ENCODE measurements at regions not wholly inside any gene's neighbourhood (a gene's known extent, or its start where the extent isn't known, plus 50 kb on each side); places are given as distances from the start of the nearest gene placed in this dataset.

DNA sequence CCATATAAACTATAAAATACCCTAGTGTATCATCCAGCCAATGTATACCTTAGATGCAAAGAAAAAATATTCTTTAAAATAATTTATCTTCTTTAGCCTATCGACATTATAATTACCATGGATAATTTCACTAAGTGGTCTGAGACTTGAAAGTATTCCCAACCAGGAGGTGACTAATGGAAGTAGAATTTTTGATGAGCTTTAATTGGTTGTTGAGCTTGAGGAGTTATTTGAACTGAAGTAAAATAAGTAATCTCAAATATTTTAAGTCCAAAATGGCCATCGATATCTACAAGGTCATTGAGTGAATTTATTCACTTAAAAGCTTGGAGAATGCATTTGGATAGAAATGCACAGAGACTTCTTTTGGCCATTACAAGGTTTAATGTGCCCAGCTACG lies 436.2 kb downstream of the TLL1 start:
- H3K36me3 ChIP-seq = no peaks in the 10 kb centered on the region
- H3K27me3 ChIP-seq = no peaks in the 10 kb centered on the region
- H3K4me3 ChIP-seq = no peak overlapping the region
- TF ChIP-seq, protein P1, sequence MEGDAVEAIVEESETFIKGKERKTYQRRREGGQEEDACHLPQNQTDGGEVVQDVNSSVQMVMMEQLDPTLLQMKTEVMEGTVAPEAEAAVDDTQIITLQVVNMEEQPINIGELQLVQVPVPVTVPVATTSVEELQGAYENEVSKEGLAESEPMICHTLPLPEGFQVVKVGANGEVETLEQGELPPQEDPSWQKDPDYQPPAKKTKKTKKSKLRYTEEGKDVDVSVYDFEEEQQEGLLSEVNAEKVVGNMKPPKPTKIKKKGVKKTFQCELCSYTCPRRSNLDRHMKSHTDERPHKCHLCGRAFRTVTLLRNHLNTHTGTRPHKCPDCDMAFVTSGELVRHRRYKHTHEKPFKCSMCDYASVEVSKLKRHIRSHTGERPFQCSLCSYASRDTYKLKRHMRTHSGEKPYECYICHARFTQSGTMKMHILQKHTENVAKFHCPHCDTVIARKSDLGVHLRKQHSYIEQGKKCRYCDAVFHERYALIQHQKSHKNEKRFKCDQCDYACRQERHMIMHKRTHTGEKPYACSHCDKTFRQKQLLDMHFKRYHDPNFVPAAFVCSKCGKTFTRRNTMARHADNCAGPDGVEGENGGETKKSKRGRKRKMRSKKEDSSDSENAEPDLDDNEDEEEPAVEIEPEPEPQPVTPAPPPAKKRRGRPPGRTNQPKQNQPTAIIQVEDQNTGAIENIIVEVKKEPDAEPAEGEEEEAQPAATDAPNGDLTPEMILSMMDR (IDR thresholded peaks at IDR 0.05 in 4 of 5, conservative IDR thresholded peaks at IDR 0.05 in 1 of 5) = no peak
- TF ChIP-seq POLR2A (IDR thresholded peaks at IDR 0.05) = no peak
- in situ Hi-C loops (cut with MboI; ENCODE audit: low sequenced_read_pairs in 4 of 4) = no loop called here
- intact Hi-C loops (cut with DNase I; ENCODE audit: low total_unique reads) = no loop called here
- H3K27ac ChIP-seq = no peak overlapping the region
- no peaks in the 10 kb centered on the region for H3K9me3 ChIP-seq
- ATAC-seq = no peak
- DNase-seq = no peak
- H3K4me1 ChIP-seq = no peaks in the 10 kb centered on the region

DNA sequence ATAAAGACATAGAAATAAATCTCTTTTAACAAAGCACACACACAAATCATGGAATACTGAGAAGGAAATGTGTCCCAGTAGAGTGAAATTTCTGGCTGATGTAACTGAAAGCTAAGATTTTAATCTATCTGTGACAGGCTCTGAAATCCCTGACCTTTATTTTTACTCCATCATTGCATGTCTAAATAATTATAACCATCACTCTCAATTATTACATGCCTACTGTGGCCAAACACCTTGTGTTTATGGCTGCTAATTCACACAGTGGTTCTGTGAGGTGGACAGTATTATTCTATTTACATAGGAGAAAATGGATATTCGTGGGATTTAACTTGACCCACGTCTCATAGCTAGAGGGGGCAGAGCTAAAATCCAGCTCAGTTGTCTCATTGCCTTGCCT lies 438.1 kb downstream of the TLL1 start:
- TF ChIP-seq, protein P1 (IDR thresholded peaks at IDR 0.05 in 4 of 5, conservative IDR thresholded peaks at IDR 0.05 in 1 of 5) = no peak
- TF ChIP-seq POLR2A (IDR thresholded peaks at IDR 0.05) = no peak
- no peak for DNase-seq
- Histone ChIP-seq H3K9me3 (no peaks in the 10 kb centered on the region), H3K27ac (no peak overlapping the region), H3K4me1 (no peaks in the 10 kb centered on the region), H3K4me3 (no peak overlapping the region), H3K36me3 (no peaks in the 10 kb centered on the region), H3K27me3 (no peaks in the 10 kb centered on the region)
- no peak for ATAC-seq
- in situ Hi-C loops (cut with MboI; ENCODE audit: low sequenced_read_pairs in 4 of 4) (no loop called here), intact Hi-C loops (cut with DNase I; ENCODE audit: low total_unique reads) (no loop called here)

DNA sequence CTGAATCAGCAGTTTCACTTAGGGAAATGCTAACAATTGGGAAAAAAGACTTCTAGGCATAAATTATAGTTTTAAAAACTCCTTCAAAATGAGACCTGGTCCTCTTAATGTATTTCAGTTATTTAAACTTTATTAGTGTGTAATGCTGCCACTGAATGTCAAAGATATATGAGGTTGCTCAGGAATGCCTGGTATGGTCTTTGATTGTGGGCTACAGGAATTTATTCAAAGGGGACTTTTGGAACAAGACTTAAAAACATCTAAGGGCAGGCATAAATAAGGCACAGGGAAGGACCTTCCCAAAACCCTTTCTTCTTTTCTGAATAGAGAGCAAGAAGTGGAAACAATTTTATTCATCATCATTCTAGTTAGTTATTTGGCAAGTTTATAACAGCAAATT lies 439.1 kb downstream of the TLL1 start:
- Histone ChIP-seq H3K27ac (no peak overlapping the region), H3K4me1 (no peaks in the 10 kb centered on the region), H3K9me3 (no peaks in the 10 kb centered on the region), H3K27me3 (no peaks in the 10 kb centered on the region), H3K4me3 (no peak overlapping the region), H3K36me3 (no peaks in the 10 kb centered on the region)
- intact Hi-C loops (cut with DNase I; ENCODE audit: low total_unique reads) (no loop called here), in situ Hi-C loops (cut with MboI; ENCODE audit: low sequenced_read_pairs in 4 of 4) (no loop called here)
- no peak for DNase-seq
- ATAC-seq = no peak
- TF ChIP-seq, protein P1 (IDR thresholded peaks at IDR 0.05 in 4 of 5, conservative IDR thresholded peaks at IDR 0.05 in 1 of 5) = no peak
- TF ChIP-seq POLR2A (IDR thresholded peaks at IDR 0.05) = no peak

DNA sequence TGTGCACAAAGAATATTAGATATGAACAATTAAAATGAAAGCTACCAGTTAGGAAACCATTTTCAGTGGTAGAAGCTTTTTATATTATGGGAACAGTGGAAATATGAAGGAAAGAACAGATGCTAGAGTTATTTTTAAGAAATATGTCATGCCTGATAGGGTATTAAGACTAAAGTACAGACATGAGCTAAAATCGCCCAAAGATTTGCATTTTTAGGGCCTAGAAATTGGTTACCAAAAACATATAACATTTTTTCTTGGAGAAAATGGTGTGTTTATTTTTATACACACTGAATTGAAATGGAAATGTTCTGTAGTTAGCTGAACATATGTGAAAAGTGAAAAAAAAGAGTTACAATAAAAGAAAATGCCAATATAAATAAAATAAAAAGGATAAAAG lies 441.9 kb downstream of the TLL1 start:
- H3K27me3 ChIP-seq = no peaks in the 10 kb centered on the region
- no peaks in the 10 kb centered on the region for H3K9me3 ChIP-seq
- no peak overlapping the region for H3K27ac ChIP-seq
- ATAC-seq = no peak
- TF ChIP-seq, protein P1 (IDR thresholded peaks at IDR 0.05 in 4 of 5, conservative IDR thresholded peaks at IDR 0.05 in 1 of 5) = no peak
- no peak for TF ChIP-seq POLR2A (IDR thresholded peaks at IDR 0.05)
- no peaks in the 10 kb centered on the region for H3K36me3 ChIP-seq
- no peak overlapping the region for H3K4me3 ChIP-seq
- in situ Hi-C loops (cut with MboI; ENCODE audit: low sequenced_read_pairs in 4 of 4) (no loop called here), intact Hi-C loops (cut with DNase I; ENCODE audit: low total_unique reads) (no loop called here)
- H3K4me1 ChIP-seq = no peaks in the 10 kb centered on the region
- no peak for DNase-seq

DNA sequence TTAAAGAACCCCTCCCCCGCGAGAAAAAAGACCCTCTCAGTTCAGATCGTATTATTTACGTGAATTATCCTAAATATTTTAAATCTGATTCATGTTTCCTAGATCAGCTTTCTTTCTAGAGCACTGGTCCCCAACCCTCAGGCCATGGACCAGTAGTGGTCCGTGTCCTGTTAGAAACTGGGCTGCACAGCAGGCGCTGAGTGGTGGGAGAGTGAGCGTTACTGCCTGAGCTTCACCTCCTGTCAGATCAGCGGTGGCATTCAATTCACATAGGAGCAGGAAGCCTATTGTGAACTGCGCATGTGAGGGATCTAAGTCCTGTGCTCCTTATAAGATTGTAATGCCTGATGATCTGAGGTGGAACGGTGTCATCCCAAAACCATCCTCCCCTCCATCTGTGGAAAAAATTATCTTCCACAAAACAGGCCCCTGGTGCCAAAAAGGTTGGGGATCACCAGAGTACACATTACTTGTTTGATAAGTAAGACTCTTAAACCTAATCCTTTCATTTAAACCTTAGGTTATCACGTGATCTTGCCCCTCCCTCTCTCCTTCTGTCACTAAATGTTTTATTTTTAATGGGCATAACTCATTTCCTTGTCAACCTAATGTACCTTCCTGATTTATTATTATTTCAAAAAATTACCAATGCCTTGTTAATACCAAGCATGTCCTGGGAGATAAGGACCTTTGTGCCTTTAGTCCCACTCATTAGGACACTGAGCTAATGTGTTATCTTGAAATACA lies 442.9 kb downstream of the TLL1 start:
- no peaks in the 10 kb centered on the region for H3K9me3 ChIP-seq
- H3K27me3 ChIP-seq = no peaks in the 10 kb centered on the region
- H3K4me1 ChIP-seq = no peaks in the 10 kb centered on the region
- no peak for ATAC-seq
- H3K4me3 ChIP-seq = no peak overlapping the region
- DNase-seq = no peak
- intact Hi-C loops (cut with DNase I; ENCODE audit: low total_unique reads) = no loop called here
- in situ Hi-C loops (cut with MboI; ENCODE audit: low sequenced_read_pairs in 4 of 4) = no loop called here
- H3K27ac ChIP-seq = no peak overlapping the region
- TF ChIP-seq POLR2A (IDR thresholded peaks at IDR 0.05) = no peak
- TF ChIP-seq, protein P1 (IDR thresholded peaks at IDR 0.05 in 4 of 5, conservative IDR thresholded peaks at IDR 0.05 in 1 of 5) = no peak
- no peaks in the 10 kb centered on the region for H3K36me3 ChIP-seq
